ENCODE measurements at regions not wholly inside any gene's neighbourhood (a gene's known extent, or its start where the extent isn't known, plus 50 kb on each side); places are given as distances from the start of the nearest gene placed in this dataset.

GRCh38 chr6:140285471-140285870 is 911.0 kb upstream of the CITED2 start:
- ChIA-PET CTCF (ENCODE audit: low intra/inter-chr PET ratio) (no interaction called here), POLR2A (interaction anchor here (0.6 to 1.1 kb wide), 3 partner anchors 13 to 681 kb away, joined by 3 to 4 read pairs (median 3); no protein-coding TSS in a partner anchor)
- Histone ChIP-seq H3K4me2 (ENCODE audit: insufficient read depth, low read length) (no peak overlapping the region), H3K27me3 (ENCODE audit: control insufficient read depth in 2 of 2, insufficient read depth in 2 of 2, low read length in 2 of 2) (no peaks in the 10 kb centered on the region), H4K20me1 (replicated peaks; ENCODE audit: control insufficient read depth, insufficient read depth, low read length) (no peaks in the 10 kb centered on the region), H3K79me2 (ENCODE audit: control insufficient read depth, insufficient read depth, low read length) (no peaks in the 10 kb centered on the region), H3K9me1 (ENCODE audit: control insufficient read depth, insufficient read depth, low read length) (no peaks in the 10 kb centered on the region), H3K4me1 (replicated peaks in 1 of 2; ENCODE audit: control insufficient read depth in 2 of 2, insufficient read depth in 2 of 2, low read length in 2 of 2) (no peaks in the 10 kb centered on the region), H3K36me3 (ENCODE audit: control insufficient read depth, insufficient read depth, low read length) (no peaks in the 10 kb centered on the region), H2AFZ (ENCODE audit: low read depth, low read length) (no peak overlapping the region), H3K27ac (ENCODE audit: extremely low read depth, low read depth, low read length) (no peak overlapping the region), H3K9ac (ENCODE audit: insufficient read depth in 1 of 2, low read depth in 2 of 2, low read length in 2 of 2) (no peak overlapping the region), H3K4me3 (no peak overlapping the region), H3K9me3 (replicated peaks; ENCODE audit: control insufficient read depth, insufficient read depth, low read depth, low read length) (no peaks in the 10 kb centered on the region)
- FAIRE-seq (no peak), DNase-seq (ENCODE audit: extremely low read depth in 1 of 4, low spot score in 3 of 4) (no peak), ATAC-seq (no peak)
- WGBS (ENCODE audit: insufficient coverage, low coverage, missing lambda C conversion rate) = 61% methylated on average over 2 of the region's 2 CpGs
- TF ChIP-seq HNRNPUL1 (IDR thresholded peaks at IDR 0.05; ENCODE audit: low read length) (no peak), CBX3 (IDR thresholded peaks at IDR 0.05; ENCODE audit: borderline replicate concordance in 1 of 2, low read length in 2 of 2) (no peak), ARID1B (IDR thresholded peaks at IDR 0.05) (no peak)
- in situ Hi-C loops (cut with MboI) (no loop called here), intact Hi-C loops (cut with micrococcal nuclease) (no loop called here)
- BruUV-seq (replicated peaks) = no TSS peak

GRCh38 chr6:140284871-140285270 is 910.4 kb upstream of the CITED2 start:
- no peak for ATAC-seq
- TF ChIP-seq MTA3 (IDR thresholded peaks at IDR 0.05; ENCODE audit: borderline replicate concordance) (no peak), ZHX1 (conservative IDR thresholded peaks at IDR 0.05; ENCODE audit: low read length) (no peak), ELK1 (CRISPR knock-in tag; IDR thresholded peaks at IDR 0.05) (no peak), XRCC3 (IDR thresholded peaks at IDR 0.05) (no peak), POLR3A (IDR thresholded peaks at IDR 0.05; ENCODE audit: borderline replicate concordance, extremely low read depth, insufficient read depth, insufficient read length) (no peak), ELF1 (tag; IDR thresholded peaks at IDR 0.05) (no peak), FOSL1 (tag; conservative IDR thresholded peaks at IDR 0.05) (no peak), ZBTB9 (CRISPR knock-in tag; IDR thresholded peaks at IDR 0.05) (no peak), EHMT2 (IDR thresholded peaks at IDR 0.05) (no peak), SRSF1 (IDR thresholded peaks at IDR 0.05; ENCODE audit: low read depth, low read length) (no peak)

More at GRCh38 chr6:140284871-140285270, 910.4 kb upstream of the CITED2 start:
- Histone ChIP-seq H3K9me1 (ENCODE audit: control insufficient read depth, insufficient read depth, low read length) (no peaks in the 10 kb centered on the region), H3K4me3 (no peak overlapping the region), H3K4me2 (ENCODE audit: insufficient read depth, low read length) (no peak overlapping the region), H3K9me3 (replicated peaks; ENCODE audit: control insufficient read depth, insufficient read depth, low read depth, low read length) (no peaks in the 10 kb centered on the region), H3K27ac (ENCODE audit: extremely low read depth, low read depth, low read length) (no peak overlapping the region), H2AFZ (ENCODE audit: low read depth, low read length) (no peak overlapping the region), H3K36me3 (ENCODE audit: control insufficient read depth, insufficient read depth, low read length) (no peaks in the 10 kb centered on the region), H3K9ac (ENCODE audit: insufficient read depth in 1 of 2, low read depth in 2 of 2, low read length in 2 of 2) (no peak overlapping the region), H4K20me1 (replicated peaks; ENCODE audit: control insufficient read depth, insufficient read depth, low read length) (no peaks in the 10 kb centered on the region), H3K27me3 (ENCODE audit: control insufficient read depth in 2 of 2, insufficient read depth in 2 of 2, low read length in 2 of 2) (no peaks in the 10 kb centered on the region), H3K4me1 (replicated peaks in 1 of 2; ENCODE audit: control insufficient read depth in 2 of 2, insufficient read depth in 2 of 2, low read length in 2 of 2) (no peaks in the 10 kb centered on the region), H3K79me2 (ENCODE audit: control insufficient read depth, insufficient read depth, low read length) (no peaks in the 10 kb centered on the region)
- CTCF ChIA-PET (ENCODE audit: low intra/inter-chr PET ratio) = no interaction called here
- intact Hi-C loops (cut with micrococcal nuclease) = no loop called here
- DNase-seq (ENCODE audit: extremely low read depth in 1 of 4, low spot score in 3 of 4) (no peak), FAIRE-seq (no peak)
- POLR2A ChIA-PET = interaction anchor here (0.7 kb wide), 1 partner anchor 681 kb away, joined by 3 read pairs; no protein-coding TSS in a partner anchor
- BruUV-seq (replicated peaks) = no TSS peak
- in situ Hi-C loops (cut with MboI) = no loop called here
- WGBS (ENCODE audit: insufficient coverage, low coverage, missing lambda C conversion rate) = 55% methylated on average over 1 of the region's 1 CpG

Measured in K562 (cell line).